ENCODE measurements at regions not wholly inside any gene's neighbourhood (a gene's known extent, or its start where the extent isn't known, plus 50 kb on each side); places are given as distances from the start of the nearest gene placed in this dataset.

- no peak for TF ChIP-seq CTBP2 (IDR thresholded peaks at IDR 0.05; ENCODE audit: borderline replicate concordance, insufficient read depth, insufficient read length, low read length)
- no peak for TF ChIP-seq SIRT6 (IDR thresholded peaks at IDR 0.05; ENCODE audit: low read length)
- TF ChIP-seq BACH1 (IDR thresholded peaks at IDR 0.05; ENCODE audit: low read length) = no peak
- no peak for TF ChIP-seq EP300 (IDR thresholded peaks at IDR 0.05; ENCODE audit: borderline replicate concordance in 1 of 2, low read depth in 2 of 2, low read length in 2 of 2)
- no peak for TF ChIP-seq CREB1 (IDR thresholded peaks at IDR 0.05)
- no peak for TF ChIP-seq EGR1 (IDR thresholded peaks at IDR 0.05; ENCODE audit: borderline replicate concordance, low read depth, low read length)
- no peak for TF ChIP-seq TCF12 (IDR thresholded peaks at IDR 0.05; ENCODE audit: low read depth, low read length)
- TF ChIP-seq SP2 (IDR thresholded peaks at IDR 0.05; ENCODE audit: low read length) = no peak
Observed at GRCh38 chr15:73805504-73806089, 52.4 kb upstream of the INSYN1 start (continued).
